Hematopoietic multipotent progenitor cell (in vitro differentiated cells): ENCODE measurements at regions not wholly inside any gene's neighbourhood (a gene's known extent, or its start where the extent isn't known, plus 50 kb on each side); places are given as distances from the start of the nearest gene placed in this dataset.

ENCODE experiments used
- DNase-seq, 3 donors: peaks; one replicate each; pipeline ENCODE4 v3.0.0-alpha.2; 2011 to 2015; ENCODE audit warnings: low read depth in 2 of 3, low spot score in 2 of 3

DNA sequence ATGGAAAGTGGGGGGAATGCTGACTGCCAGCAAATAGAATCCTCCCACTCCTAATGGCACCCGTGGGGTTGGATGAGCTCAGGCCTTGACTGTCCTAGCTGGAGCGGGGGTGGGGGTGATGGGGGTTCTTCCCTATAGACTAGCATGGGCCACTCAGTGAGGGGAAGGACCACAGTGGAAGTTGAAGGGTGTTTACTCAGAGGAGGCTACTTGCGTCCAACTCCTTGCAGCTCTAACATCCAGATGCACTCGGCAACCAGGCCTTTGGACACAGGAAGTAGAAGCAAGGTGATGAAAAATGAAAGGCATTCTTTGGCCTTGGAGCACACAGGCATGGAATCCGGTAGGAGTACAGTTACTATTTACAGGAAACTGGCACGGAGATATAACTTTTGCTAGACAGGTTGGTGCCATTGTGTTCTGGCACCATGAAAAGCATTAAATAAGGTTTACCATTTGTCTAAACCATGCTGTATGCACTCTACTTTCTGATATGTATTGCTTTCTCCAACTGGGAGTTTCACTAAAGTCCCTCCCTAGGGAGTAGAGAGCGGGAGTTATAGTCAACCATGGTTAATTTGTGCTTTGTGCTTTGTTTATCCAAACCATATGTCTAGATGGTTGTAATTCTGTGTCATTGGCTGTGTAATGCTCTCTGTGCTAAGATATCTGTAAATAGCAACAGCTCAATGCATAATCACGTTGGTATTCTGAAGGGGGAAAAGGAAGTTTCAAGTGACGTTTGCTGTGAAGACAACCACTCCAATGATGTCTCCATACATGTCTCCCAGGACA lies 125.3 kb downstream of the TSHZ3 start:
- DNase-seq = no peak

DNA sequence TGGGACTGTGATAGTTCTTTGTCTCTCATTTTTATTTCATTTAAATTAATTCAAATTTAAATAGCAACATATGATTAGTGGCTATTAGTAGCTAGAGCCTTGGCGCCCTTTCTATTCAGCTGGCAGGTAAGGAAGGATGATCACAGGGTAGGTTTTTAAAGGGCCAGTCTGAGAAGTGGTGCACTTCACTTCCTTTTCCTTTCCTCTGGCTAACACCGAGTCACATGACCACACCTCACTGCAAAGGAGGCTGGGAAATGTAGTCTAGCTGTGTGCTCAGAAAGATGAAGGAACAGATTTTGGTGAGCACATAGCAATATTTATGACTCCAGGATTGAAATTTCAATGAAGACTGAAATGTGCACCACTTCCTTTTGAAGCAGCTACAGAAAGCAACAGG lies 128.7 kb downstream of the TSHZ3 start:
- peak in 1 of 3 donors; percentile 18 for DNase-seq

DNA sequence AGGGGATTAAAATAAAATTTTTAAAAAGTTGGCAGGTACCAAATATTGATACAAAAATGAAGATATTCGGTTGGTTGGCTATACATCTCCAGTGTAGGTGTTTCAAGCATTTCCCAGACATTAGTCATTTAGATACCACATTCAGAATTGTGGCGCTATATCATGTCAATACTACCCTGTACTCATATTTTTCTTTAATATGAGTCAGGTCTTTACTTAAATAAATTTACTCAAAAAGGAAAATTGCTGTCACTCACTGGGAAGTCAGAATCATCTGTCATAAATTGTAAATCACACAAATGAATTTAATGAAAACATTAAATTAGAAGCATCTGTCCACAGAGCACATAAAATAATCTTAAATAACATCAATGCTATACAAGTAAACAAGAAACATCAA lies 134.2 kb downstream of the TSHZ3 start:
- DNase-seq = no peak

DNA sequence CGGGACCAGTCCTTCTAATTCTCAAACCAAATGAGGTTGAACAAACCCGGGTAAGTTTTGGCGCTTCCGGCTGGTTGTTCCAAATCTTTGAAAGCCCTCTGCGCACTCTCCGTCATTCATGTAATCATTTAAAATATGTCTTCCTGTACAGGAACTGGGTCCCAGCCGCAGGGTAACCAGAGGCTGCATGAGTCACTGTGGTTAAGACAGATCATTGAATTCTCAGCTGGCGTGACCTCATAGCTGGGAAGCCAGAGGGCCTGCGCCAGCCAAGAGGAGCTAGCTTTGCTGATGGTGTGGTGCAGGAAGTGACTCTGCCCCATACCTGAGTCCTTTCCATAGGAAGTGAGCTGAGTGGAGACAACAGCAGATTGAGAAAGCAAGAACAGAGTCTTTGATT lies 135.2 kb downstream of the TSHZ3 start:
- DNase-seq = peak; percentile 57 to 98 (median 96)

DNA sequence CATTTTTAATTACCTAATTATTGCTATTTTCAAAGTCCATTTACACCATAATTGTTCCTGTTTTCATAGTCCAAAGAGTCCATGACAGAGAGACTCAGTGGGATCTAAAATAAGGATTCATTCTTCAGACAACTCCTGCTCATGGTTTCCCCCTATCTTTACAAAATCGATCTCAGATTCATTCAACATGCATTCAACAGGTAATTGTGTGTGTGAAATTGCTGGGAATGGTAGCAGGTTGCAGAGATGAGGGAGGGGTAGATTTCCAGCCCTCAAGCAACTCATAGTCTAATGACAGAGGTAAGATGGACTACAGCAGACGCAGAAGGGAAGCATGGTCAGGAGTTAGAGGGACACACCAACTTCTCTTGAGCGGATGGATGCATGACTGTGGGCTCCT lies 138.1 kb downstream of the TSHZ3 start:
- no peak for DNase-seq

DNA sequence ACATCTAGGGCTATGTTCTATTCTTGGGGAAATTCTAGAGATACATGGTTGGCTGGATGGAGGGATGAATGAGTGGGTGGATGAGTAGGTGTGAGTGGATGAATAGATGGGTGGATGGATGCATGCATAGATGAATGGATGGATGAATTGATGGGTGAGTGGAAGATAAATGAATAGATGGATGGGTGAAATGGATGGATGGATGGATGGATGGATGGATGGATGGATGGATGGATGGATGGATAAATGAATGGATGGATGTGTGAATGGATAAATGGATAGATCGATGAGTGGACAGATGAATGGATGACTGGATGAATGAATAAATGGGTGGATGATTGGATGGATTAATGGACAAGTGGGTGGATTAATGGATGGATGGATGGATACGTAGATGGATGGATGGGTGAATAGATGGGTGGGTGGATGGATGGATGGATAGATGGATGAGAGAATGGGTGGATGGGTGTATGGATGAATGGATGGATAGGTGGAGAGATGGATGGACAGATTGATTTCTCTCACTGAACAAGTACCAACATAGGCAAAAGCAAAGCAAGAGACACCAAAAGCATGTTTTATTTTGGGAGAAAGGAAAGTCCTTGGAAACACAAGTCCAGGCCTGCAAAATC lies 143.2 kb downstream of the TSHZ3 start:
- no peak for DNase-seq

DNA sequence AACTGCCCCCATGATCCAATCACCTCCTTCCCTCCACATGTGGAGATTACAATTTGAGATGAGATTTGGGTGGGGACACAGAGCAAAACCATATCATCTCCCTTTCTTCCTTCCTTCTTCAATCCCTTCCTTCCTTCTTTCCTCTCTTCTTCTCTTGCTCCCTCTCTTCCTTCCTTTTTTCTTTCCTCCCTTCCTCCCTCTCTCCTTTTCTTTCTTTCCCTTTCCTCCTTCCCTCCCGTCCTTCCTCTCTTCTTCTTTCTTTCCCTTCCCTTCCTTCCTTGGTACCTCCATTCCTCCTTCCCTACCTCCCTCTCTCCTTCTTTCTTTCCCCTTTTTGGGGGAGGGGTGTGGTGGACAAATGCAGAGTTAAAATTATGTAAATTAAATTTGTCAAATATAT lies 145.1 kb downstream of the TSHZ3 start:
- no peak for DNase-seq

DNA sequence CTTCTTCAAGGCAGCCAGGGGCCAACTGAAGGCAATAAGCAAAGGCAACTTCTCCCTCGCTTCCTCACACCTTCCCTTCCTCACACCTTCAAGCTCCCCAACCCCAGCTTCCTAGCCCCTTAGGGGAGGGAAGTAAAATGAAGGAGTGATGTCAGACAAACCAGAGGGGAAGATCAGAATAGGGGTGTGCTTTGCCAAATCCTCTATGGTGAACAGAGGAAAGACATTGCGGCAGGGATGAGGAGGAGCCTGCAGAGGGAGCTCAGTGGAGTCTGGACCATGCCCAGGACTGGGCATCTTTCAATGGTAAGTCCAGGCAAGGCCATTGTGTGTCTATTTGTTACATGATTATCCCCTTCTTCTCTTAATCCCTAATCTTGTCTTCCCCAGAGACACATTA lies 164.0 kb downstream of the TSHZ3 start:
- DNase-seq = no peak

DNA sequence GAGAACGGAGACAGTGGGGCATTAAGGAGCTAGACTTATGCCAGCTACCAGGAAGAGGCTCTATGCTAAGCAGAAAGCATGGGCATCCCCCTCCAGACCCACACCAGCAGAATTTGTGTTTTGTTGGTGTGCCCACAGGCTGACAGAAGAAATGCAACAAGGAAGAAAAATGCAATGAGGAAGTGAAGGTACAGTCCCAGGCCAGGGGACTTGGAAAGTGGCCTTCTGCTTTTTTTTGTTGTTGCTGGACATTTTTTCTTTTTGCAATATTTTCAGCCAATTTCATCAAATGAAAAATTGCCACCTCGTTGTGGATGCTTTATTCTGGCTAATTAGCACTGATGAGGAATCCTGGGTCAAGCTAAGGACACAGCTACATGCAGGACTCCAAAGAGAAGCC lies 167.7 kb downstream of the TSHZ3 start:
- DNase-seq = peak in 2 of 3 donors; percentile 1 to 15

DNA sequence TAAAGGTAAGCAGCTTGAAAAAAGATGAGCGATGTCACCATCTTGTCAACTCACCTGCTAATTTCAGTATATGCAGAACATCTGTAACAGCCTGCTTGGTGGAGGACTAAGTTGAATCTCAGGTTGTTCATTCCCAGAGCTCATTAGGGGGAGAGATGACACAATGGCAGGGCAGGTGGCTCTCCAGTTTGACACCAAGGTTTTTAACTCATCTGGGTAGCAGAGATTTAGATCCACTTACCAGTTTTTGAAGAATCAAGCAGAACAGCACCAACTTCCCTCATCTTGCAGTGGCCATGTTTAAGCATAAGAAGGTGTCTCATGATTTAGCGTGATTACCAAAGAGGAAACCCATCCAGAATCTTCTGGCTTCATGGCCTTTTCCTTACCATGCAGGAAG lies 168.3 kb downstream of the TSHZ3 start:
- no peak for DNase-seq

DNA sequence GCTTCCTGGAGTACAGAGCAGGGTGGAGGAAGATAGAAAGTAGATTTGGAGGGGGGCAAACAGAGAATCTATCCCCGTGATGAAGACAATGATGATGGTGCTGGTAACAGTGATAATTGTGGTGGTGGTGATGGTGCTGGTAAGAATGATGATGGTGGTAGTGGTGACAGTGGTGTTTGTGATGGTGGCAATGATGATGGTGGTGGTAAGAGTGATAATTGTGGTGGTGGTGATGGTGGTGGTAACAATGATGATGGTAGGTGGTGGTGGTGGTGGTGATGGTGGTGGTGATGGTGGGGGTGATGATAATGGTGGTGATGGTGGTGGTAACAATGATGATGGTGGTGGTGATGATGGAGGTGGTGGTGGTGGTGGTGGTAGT lies 169.8 kb downstream of the TSHZ3 start:
- DNase-seq = no peak

DNA sequence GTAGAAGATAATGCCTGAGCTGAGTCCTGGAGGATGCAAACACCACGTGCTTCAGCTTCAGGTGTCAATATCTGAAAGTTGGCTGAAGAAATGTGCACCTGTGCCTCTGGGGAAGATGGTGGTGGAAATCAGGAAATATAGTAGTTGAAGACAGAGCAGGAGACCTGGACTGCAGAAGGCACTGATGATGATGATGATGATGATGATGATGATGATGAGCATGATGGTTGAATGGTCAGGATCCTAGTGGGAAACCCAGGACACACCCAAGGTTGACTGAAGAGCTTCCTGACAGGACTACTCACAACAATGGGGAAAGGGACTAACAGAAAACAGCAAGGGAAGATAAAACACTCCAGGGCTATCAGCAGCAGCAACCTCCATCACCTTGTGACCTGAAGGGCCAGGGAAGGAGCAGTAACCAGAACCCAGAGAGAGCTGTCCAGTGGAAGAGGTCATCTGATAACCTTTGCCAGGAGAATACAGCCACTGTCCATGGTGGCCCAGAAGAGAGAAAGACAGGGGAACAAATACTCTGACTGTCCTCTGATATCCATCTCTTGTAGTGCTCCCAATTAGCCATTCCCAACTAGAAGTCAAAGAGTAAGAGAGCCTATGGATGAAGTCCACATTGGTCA lies 170.3 kb downstream of the TSHZ3 start:
- no peak for DNase-seq

DNA sequence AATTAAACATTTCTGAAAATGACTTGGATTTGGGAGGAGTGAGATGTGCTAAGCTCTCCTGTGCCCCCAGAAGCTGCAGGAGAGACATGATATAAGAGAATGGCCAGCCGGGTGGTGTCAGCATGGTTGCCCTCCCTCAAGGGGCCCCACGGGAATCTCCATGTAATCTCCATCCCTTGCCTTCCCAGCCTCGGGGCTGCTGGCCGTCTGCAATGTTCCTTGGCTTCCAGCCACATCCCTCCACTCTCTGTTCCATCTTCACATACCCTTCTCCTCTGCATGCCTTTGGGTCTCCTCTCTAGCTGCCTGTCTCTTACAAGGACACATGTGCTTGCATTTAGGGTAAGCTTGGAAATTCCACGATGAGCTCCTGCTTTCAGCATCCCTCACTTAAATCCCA lies 172.0 kb downstream of the TSHZ3 start:
- DNase-seq = no peak

DNA sequence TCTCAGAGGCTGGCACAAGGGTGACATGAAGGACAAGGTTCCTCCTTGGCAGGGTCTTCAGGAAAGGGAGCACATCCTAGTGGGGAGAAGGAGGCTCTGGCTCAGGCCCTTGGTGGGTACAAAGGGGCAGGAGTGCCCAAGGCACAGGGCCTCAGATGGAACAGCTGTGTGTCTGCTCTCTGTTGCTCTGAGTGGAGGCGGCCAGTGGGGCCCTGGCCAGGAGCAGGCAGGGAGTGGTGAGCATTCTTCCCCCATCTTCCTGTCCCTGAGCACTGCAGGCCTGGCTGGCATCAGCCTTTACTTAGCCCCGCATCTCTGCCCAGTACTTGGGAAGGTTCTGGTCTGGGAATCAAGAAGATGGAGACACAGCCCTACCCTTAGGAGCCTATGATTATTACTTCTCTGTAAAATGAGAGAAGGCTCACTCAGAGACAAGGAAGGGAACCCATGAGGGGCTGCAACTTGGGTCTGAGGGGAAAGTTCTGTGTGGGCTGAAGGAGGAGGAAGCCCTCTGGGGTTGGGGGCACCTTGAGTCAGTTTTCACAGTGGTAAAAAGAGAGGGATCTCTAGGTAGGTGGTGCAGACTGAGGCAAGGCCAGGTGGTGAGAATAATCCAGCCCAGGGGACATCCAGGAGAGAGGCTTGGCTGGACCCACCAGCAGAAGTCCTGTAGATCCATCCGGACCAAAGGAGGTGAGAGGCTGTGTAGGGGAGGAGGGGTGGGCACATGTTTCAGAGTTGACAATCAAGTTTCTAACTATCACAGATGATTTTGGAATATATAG lies 173.5 kb downstream of the TSHZ3 start:
- no peak for DNase-seq

DNA sequence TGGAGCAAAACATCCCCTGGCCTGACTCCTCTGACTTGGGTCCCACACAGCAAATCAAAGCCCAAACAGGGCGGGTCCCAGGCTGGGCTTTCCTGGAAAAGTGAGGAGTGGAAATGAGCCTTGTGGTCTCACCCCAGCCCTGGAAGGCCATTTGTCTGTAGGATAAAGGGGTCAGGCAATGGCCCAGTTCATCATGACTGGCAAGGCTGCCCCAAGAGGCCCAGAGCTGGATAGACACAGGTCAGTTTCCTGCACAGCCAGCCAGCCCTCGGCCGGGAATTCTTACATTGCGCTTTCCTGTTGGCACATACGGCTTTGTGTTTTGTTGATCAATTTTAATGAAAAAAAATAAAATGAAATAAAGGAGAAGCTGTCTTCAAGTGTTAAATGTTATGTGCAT lies 174.3 kb downstream of the TSHZ3 start:
- DNase-seq = no peak

DNA sequence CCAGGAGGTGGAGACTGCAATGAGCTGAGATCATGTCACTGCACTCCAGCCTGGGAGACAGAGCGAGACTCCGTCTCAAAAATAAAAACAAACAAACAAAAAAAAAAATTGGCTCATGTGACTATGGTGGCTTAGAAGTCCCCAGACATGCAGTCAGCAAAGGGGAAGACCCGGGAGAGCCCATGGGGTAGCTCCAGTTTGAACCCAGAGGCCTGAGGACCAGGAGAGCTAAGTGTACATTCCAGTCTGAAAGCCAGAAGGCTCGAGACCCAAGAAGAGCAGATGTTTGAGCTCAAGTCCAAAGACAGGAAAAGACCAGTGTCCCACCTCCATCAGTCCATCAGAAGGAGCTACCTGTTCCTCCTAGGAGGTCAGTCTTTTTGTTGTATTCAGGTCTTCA lies 175.2 kb downstream of the TSHZ3 start:
- no peak for DNase-seq

DNA sequence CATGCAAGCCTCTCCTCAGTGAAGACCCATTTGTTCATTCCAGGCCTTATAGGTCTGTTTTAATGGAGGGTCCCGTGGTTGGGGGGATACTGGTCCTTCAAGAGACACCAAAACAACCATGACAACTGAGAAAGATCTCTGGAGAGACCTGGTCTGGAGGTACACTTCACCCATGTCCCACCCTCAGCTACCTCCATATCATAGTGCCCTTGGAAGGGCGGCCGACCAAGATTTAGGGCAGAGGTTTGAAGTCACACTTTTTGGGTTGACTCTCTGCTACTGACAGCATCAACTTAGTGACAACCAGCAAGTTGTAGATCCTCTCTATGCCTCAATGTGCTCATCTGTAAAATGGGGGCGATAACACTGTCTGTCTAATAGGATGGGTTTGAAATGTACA lies 177.3 kb downstream of the TSHZ3 start:
- DNase-seq = no peak

DNA sequence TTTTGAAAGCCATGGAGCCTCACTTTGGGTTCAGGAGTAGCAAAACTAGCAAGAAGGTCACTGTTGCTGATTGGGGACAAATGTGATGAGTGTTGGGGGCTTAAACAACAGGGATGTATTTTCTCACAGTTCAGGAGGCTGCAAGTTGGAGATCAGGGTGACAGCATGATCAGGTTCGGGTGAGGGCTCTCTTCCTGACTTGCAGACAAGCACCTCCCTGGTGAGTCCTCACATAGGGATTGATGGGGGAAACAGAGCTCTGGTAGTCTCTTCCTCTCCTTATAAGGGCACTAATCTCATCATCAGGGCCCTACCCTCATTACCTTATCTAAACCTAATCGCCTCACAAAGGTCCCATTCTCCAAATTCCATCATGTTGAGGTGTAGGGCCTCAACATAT lies 179.2 kb downstream of the TSHZ3 start:
- DNase-seq = no peak

DNA sequence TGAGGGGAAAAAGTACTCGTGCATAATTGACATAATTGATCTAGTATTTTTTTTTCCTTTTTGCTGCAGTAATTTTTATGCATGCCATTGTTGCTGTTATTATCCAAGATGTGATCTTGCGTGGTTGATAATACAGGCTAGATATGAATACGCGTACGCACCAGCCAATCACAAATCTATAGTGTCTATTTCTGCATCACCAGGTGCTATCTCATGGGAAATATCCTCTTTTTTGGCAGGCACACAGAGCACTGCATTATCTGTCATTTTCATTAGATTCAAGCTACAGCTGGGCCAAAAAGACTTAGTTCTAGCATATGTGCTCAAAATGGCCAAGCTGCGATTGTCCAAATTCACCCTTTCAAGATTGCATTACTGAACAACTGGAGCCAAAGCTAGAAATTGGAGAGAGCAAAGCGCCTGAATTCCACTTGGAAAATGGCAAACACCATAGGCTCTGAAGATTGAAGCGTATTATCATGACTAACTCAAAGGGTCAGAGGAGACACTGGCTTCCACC lies 181.1 kb downstream of the TSHZ3 start:
- no peak for DNase-seq

DNA sequence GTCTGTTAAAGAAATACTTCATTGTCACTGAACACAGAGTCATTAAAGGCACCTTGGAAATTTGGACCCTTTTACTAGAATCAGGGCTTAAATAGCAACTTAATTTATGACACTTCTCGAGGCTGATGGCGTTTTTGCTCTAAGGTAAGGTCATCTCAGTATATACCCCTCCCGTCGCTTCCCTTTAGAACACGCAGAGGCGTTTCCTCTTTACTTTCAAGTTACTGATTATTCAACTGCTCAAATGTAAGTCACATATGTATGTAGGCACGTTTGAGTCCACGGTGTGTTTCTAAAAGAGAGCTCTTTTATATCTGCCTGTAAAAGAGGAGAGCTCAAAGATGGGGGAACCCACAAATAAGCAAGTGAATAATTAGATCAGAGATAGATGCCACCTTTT lies 181.5 kb downstream of the TSHZ3 start:
- DNase-seq = peak in 1 of 3 donors; percentile 8

DNA sequence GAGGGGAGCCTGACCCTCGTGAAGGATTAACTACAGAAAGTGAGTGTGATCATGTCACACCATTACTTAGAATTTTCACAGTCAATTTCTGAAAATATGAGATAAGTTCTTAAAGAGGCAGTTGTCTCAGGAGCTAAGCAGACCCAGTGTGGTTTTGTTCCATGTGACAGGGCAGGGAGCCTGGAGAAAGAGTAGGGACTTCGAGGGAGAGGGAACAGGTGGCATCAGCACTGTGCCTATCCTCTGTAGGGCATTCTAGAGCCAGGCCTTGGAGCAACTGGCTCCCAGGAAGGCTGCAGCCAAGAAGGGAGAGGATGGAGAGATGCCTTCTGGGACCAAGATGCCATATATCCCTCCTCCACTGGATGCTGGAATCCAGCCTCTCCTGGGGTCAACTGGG lies 183.0 kb downstream of the TSHZ3 start:
- no peak for DNase-seq
